B cell (primary cell): ENCODE measurements at regions not wholly inside any gene's neighbourhood (a gene's known extent, or its start where the extent isn't known, plus 50 kb on each side); places are given as distances from the start of the nearest gene placed in this dataset.

ENCODE experiments used
- ATAC-seq: fragments of 200-7000 bp; cut with Tn5 transposase; one replicate; pipeline ENCODE4 v1.10.0; 2021; ENCODE audit warnings: low read depth, mild to moderate bottlenecking, moderate number of reproducible peaks, moderate library complexity
- CTCF ChIA-PET: fragments of 350-600 bp; sonication (Branson Sonifier 250); formaldehyde crosslinking; loops from one replicate; lab custom pipeline; 2021; ENCODE audit warnings: antibody characterized with exemption, inconsistent platforms; lab: Charles Lee
- POLR2A ChIA-PET: fragments of 350-600 bp; sonication (Branson Sonifier 250); formaldehyde crosslinking; loops from one replicate; lab custom pipeline; 2021; ENCODE audit warnings: antibody characterized with exemption; lab: Charles Lee
- DNase-seq: peaks from one replicate; pipeline ENCODE4 v3.0.0; 2013
- H2AFZ ChIP-seq: 2 replicates; pipeline ENCODE4 v1.6.1; 2012; ENCODE audit warnings: mild to moderate bottlenecking, low read depth, low read length; ENCODE audit not compliant: insufficient read depth, poor library complexity, severe bottlenecking
- H3K27ac ChIP-seq, 2 donors: 1 replicate in 1 of 2; 2 replicates in 1 of 2; pipeline ENCODE4 v1.5.1; 2012 to 2013; ENCODE audit warnings: low read length in 2 of 2, mild to moderate bottlenecking in 2 of 2, moderate library complexity in 1 of 2
- H3K27me3 ChIP-seq, 4 experiments: fragments of 200-600 bp in 1 of 4; sonication (generic) in 1 of 4; replicated peaks in 1 of 4; 1 replicate in 2 of 4; 2 replicates in 2 of 4; pipeline versions ENCODE4 v1.6.1 to v1.7.0; 2013 to 2016; ENCODE audit warnings: low read length in 3 of 4, mild to moderate bottlenecking in 2 of 4, mixed read lengths in 1 of 4, moderate library complexity in 1 of 4; ENCODE audit not compliant: insufficient read depth in 4 of 4, control insufficient read depth in 3 of 4; ENCODE audit errors: control extremely low read depth in 1 of 4
- H3K36me3 ChIP-seq, 2 experiments: replicated peaks in 1 of 2; 1 replicate in 1 of 2; 2 replicates in 1 of 2; pipeline versions ENCODE4 v1.6.1 to v1.7.1; 2013; ENCODE audit warnings: low read length in 1 of 2; ENCODE audit not compliant: insufficient read depth in 2 of 2, control insufficient read depth in 1 of 2; ENCODE audit errors: control extremely low read depth in 1 of 2, extremely low read depth in 1 of 2
- H3K4me1 ChIP-seq, 2 donors: fragments of 200-600 bp in 1 of 2; sonication (generic) in 1 of 2; 1 replicate in 1 of 2; 2 replicates in 1 of 2; pipeline versions ENCODE4 v1.5.1 to v1.6.1; 2013 to 2017; ENCODE audit warnings: low read length in 2 of 2; ENCODE audit not compliant: control insufficient read depth in 2 of 2, insufficient read depth in 2 of 2
- H3K4me2 ChIP-seq: replicated peaks from 2 replicates; pipeline ENCODE3; 2012; ENCODE audit warnings: mild to moderate bottlenecking, low read depth, low read length; ENCODE audit not compliant: poor library complexity, severe bottlenecking
- H3K4me3 ChIP-seq, 5 experiments: fragments of 200-600 bp in 1 of 5; sonication (generic) in 1 of 5; 1 replicate in 3 of 5; 2 replicates in 2 of 5; pipeline versions ENCODE4 v1.5.1 to v1.7.0; 2011 to 2016; ENCODE audit warnings: low read length in 4 of 5, mild to moderate bottlenecking in 4 of 5, low read depth in 2 of 5, control low read depth in 1 of 5, moderate library complexity in 1 of 5; ENCODE audit not compliant: insufficient read depth in 1 of 5; ENCODE audit errors: control extremely low read depth in 1 of 5, extremely low read depth in 1 of 5
- H3K79me2 ChIP-seq: fragments of 200-600 bp; sonication (generic); one replicate; pipeline ENCODE4 v1.6.0; 2016; ENCODE audit warnings: low read length; ENCODE audit not compliant: control insufficient read depth, insufficient read depth
- H3K9ac ChIP-seq: fragments of 200-600 bp; sonication (generic); 2 replicates; pipeline ENCODE4 v1.6.1; 2017; ENCODE audit warnings: mild to moderate bottlenecking, low read length, moderate library complexity
- H3K9me3 ChIP-seq, 3 donors: one replicate each; pipeline versions ENCODE4 v1.6.1 to v1.7.1; 2013; ENCODE audit warnings: low read length in 2 of 3; ENCODE audit not compliant: control insufficient read depth in 2 of 3, insufficient read depth in 1 of 3; ENCODE audit errors: control extremely low read depth in 1 of 3
- H4K20me1 ChIP-seq: 2 replicates; pipeline ENCODE4 v1.6.0; 2012; ENCODE audit warnings: mild to moderate bottlenecking, low read length; ENCODE audit not compliant: insufficient read depth, control insufficient read depth, poor library complexity, severe bottlenecking
- H3K27ac Mint-ChIP-seq: one replicate; pipeline ENCODE4 v1.8.0; 2021; ENCODE audit warnings: mixed read lengths
- H3K27me3 Mint-ChIP-seq: one replicate; pipeline ENCODE4 v1.8.0; 2021; ENCODE audit warnings: mixed read lengths
- H3K4me1 Mint-ChIP-seq: one replicate; pipeline ENCODE4 v1.8.0; 2021; ENCODE audit warnings: mixed read lengths
- H3K4me3 Mint-ChIP-seq: one replicate; pipeline ENCODE4 v1.8.0; 2021; ENCODE audit warnings: mixed read lengths
- H3K9me3 Mint-ChIP-seq: one replicate; pipeline ENCODE4 v1.8.0; 2022; ENCODE audit warnings: mixed read lengths; ENCODE audit not compliant: insufficient read depth
- CTCF ChIP-seq: fragments of 200-600 bp; IDR thresholded peaks from one replicate; pipeline ENCODE4 v1.8.0; 2022; ENCODE audit warnings: antibody characterized with exemption, mild to moderate bottlenecking
- EZH2 ChIP-seq: IDR thresholded peaks from 2 replicates; pipeline ENCODE4 v1.6.1; 2012; ENCODE audit warnings: borderline replicate concordance, low read depth, mild to moderate bottlenecking, moderate library complexity, low read length; ENCODE audit not compliant: insufficient read depth, poor library complexity, severe bottlenecking
- WGBS: methylation state at CpG from one replicate; pipeline ENCODE4 v1.1.5; 2013; ENCODE audit warnings: missing lambda C conversion rate; ENCODE audit not compliant: insufficient coverage; 5-methylcytosine and 5-hydroxymethylcytosine counted together
- intact Hi-C: fragments of 100-400 bp; cut with micrococcal nuclease; formaldehyde crosslinking; loops from one replicate; pipeline ENCODE4 v1.10.0; 2022

GRCh38 chr13:70408865-70409264 is 300.6 kb upstream of the KLHL1 start:
- no peaks in the 10 kb centered on the region for H3K79me2 ChIP-seq
- H3K4me2 ChIP-seq = no peak overlapping the region
- peaks cover 2% of the 10 kb centered on the region for H3K9me3 Mint-ChIP-seq
- H3K4me3 Mint-ChIP-seq = no peak overlapping the region
- H3K4me1 Mint-ChIP-seq = no peaks in the 10 kb centered on the region
- ATAC-seq (no peak), DNase-seq (no peak)
- no peak overlapping the region for H3K4me3 ChIP-seq
- intact Hi-C loops = no loop called here
- POLR2A ChIA-PET = no interaction called here
- no peak for TF ChIP-seq CTCF
- TF ChIP-seq EZH2 = no peak
- no peaks in the 10 kb centered on the region for H3K36me3 ChIP-seq
- no peaks in the 10 kb centered on the region for H3K4me1 ChIP-seq
- no peaks in the 10 kb centered on the region for H3K27me3 Mint-ChIP-seq
- no peak overlapping the region for H3K27ac ChIP-seq
- no peak overlapping the region for H2AFZ ChIP-seq
- H3K27ac Mint-ChIP-seq = no peak overlapping the region
- H3K9me3 ChIP-seq = no peaks in the 10 kb centered on the region
- H3K9ac ChIP-seq = no peak overlapping the region
- no CpG with 5 or more reads among the region's 1 CpG for WGBS
- H3K27me3 ChIP-seq = no peaks in the 10 kb centered on the region
- CTCF ChIA-PET = no interaction called here
- no peaks in the 10 kb centered on the region for H4K20me1 ChIP-seq

- intact Hi-C loops = no loop called here
- peaks cover 2% of the 10 kb centered on the region for H3K9me3 Mint-ChIP-seq
- no peak overlapping the region for H3K4me3 Mint-ChIP-seq
Observed at GRCh38 chr13:70407486-70407885, 299.2 kb upstream of the KLHL1 start.

More at GRCh38 chr13:70407486-70407885, 299.2 kb upstream of the KLHL1 start:
- ChIA-PET POLR2A (no interaction called here), CTCF (no interaction called here)
- Histone ChIP-seq H3K4me2 (no peak overlapping the region), H3K9ac (no peak overlapping the region), H4K20me1 (no peaks in the 10 kb centered on the region), H3K27me3 (no peaks in the 10 kb centered on the region), H3K79me2 (no peaks in the 10 kb centered on the region), H3K4me3 (no peak overlapping the region), H2AFZ (no peak overlapping the region), H3K4me1 (no peaks in the 10 kb centered on the region), H3K27ac (no peak overlapping the region), H3K36me3 (no peaks in the 10 kb centered on the region), H3K9me3 (no peaks in the 10 kb centered on the region)
- no CpG with 5 or more reads among the region's 1 CpG for WGBS
- H3K27me3 Mint-ChIP-seq = no peaks in the 10 kb centered on the region
- DNase-seq = no peak
- no peak for ATAC-seq
- H3K27ac Mint-ChIP-seq = no peak overlapping the region
- TF ChIP-seq CTCF = no peak
- TF ChIP-seq EZH2 = no peak
- no peaks in the 10 kb centered on the region for H3K4me1 Mint-ChIP-seq
